ENCODE measurements at regions not wholly inside any gene's neighbourhood (a gene's known extent, or its start where the extent isn't known, plus 50 kb on each side); places are given as distances from the start of the nearest gene placed in this dataset.

DNA sequence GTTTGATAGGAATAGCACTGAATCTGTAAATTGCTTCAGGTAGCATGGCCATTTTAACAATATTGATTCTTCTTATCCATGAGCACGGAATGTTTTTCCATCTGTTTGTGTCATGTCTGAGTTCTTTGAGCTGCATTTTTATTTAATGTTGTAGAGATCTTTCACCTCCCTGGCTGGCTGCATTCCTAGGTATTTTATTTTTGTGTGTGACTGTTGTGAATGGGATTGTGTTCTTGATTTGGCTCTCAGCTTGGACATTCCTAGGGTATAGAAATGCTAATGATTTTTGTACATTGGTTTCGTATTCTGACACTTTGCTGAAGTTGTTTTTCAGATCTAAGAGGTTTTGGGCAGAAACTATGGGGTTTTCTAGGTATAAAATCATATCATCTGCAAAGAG, 152.9 kb upstream of the CHD1 start:
- Mint-ChIP-seq H3K4me3 (no peak overlapping the region), H3K4me1 (ENCODE audit: unreplicated experiment) (no peaks in the 10 kb centered on the region), H3K27ac (no peak overlapping the region), H3K27me3 (no peaks in the 10 kb centered on the region), H3K9me3 (no peaks in the 10 kb centered on the region), H3K36me3 (no peaks in the 10 kb centered on the region)
- TF ChIP-seq, protein P1, sequence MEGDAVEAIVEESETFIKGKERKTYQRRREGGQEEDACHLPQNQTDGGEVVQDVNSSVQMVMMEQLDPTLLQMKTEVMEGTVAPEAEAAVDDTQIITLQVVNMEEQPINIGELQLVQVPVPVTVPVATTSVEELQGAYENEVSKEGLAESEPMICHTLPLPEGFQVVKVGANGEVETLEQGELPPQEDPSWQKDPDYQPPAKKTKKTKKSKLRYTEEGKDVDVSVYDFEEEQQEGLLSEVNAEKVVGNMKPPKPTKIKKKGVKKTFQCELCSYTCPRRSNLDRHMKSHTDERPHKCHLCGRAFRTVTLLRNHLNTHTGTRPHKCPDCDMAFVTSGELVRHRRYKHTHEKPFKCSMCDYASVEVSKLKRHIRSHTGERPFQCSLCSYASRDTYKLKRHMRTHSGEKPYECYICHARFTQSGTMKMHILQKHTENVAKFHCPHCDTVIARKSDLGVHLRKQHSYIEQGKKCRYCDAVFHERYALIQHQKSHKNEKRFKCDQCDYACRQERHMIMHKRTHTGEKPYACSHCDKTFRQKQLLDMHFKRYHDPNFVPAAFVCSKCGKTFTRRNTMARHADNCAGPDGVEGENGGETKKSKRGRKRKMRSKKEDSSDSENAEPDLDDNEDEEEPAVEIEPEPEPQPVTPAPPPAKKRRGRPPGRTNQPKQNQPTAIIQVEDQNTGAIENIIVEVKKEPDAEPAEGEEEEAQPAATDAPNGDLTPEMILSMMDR (conservative IDR thresholded peaks at IDR 0.05) = no peak
- no peak for DNase-seq (ENCODE audit: extremely low spot score, unreplicated experiment)

- Mint-ChIP-seq H3K27ac (no peak overlapping the region), H3K27me3 (no peaks in the 10 kb centered on the region), H3K4me3 (no peak overlapping the region), H3K4me1 (ENCODE audit: unreplicated experiment) (no peaks in the 10 kb centered on the region), H3K9me3 (no peaks in the 10 kb centered on the region), H3K36me3 (no peaks in the 10 kb centered on the region)
- no peak for DNase-seq (ENCODE audit: extremely low spot score, unreplicated experiment)
- TF ChIP-seq, protein P1 (conservative IDR thresholded peaks at IDR 0.05) = no peak
Measured at GRCh38 chr5:99076723-99077640, 148.2 kb upstream of the CHD1 start.

DNA sequence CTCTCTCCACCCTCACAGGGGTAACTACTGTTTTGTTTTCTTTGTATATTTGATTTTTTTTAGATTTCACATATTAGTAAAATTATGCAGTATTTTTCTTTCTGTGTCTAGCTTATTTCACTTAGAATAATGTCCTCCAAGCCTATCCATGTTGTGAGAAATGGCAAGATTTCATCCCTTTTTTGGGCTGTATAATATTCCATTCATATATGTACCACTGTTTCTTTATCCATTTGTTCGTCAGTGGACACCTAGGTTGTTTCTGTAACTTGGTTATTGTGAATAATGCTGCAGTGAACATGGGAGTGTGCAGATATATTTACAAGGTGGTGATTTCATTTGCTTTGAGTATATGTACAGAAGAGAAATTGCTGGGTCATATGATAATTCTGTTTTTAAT, 144.0 kb upstream of the CHD1 start:
- Mint-ChIP-seq H3K4me1 (ENCODE audit: unreplicated experiment) (peaks cover 8% of the 10 kb centered on the region), H3K27me3 (no peaks in the 10 kb centered on the region), H3K9me3 (no peaks in the 10 kb centered on the region), H3K36me3 (no peaks in the 10 kb centered on the region), H3K4me3 (no peak overlapping the region), H3K27ac (no peak overlapping the region)
- DNase-seq (ENCODE audit: extremely low spot score, unreplicated experiment) = no peak
- TF ChIP-seq, protein P1 (conservative IDR thresholded peaks at IDR 0.05) = no peak

DNA sequence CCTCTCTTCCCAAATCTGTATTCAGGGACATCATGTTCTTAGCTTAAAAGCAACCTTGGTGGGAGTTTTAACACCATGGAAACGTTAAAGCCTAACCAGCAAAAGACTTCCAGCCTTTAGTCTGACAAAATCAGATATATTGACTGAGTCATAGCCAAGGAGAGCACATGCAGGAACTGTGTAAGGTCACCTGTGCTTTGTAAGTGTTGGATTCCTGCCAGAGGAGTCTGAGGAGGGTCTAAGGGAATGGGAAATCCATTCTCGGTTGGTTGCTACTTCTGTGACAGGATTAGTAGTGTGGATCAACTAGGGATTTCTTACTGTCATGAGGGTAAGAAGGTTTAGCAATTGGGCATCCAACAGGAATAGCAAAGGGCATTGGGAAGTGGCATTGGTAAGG, 142.0 kb upstream of the CHD1 start:
- no peaks in the 10 kb centered on the region for H3K27me3 Mint-ChIP-seq
- no peak overlapping the region for H3K27ac Mint-ChIP-seq
- no peaks in the 10 kb centered on the region for H3K9me3 Mint-ChIP-seq
- no peaks in the 10 kb centered on the region for H3K36me3 Mint-ChIP-seq
- H3K4me3 Mint-ChIP-seq = no peak overlapping the region
- peaks cover 8% of the 10 kb centered on the region for H3K4me1 Mint-ChIP-seq (ENCODE audit: unreplicated experiment)
- DNase-seq (ENCODE audit: extremely low spot score, unreplicated experiment) = no peak
- TF ChIP-seq, protein P1 (conservative IDR thresholded peaks at IDR 0.05) = no peak

- H3K36me3 Mint-ChIP-seq = no peaks in the 10 kb centered on the region
- H3K27ac Mint-ChIP-seq = no peak overlapping the region
- H3K4me1 Mint-ChIP-seq (ENCODE audit: unreplicated experiment) = peaks cover 8% of the 10 kb centered on the region
- H3K4me3 Mint-ChIP-seq = no peak overlapping the region
- DNase-seq (ENCODE audit: extremely low spot score, unreplicated experiment) = no peak
- TF ChIP-seq, protein P1 (conservative IDR thresholded peaks at IDR 0.05) = no peak
- H3K9me3 Mint-ChIP-seq = no peaks in the 10 kb centered on the region
- H3K27me3 Mint-ChIP-seq = no peaks in the 10 kb centered on the region
Measured at GRCh38 chr5:99070362-99070761, 141.6 kb upstream of the CHD1 start.
